NB4 (cell line): ENCODE measurements at regions not wholly inside any gene's neighbourhood (a gene's known extent, or its start where the extent isn't known, plus 50 kb on each side); places are given as distances from the start of the nearest gene placed in this dataset.

Experiments
- CTCF ChIP-seq: IDR thresholded peaks from one replicate; pipeline ENCODE4 v1.5.1; 2012; ENCODE audit warnings: low read depth, low read length
- MAX ChIP-seq: IDR thresholded peaks from 2 replicates; pipeline ENCODE4 v1.6.1; 2011; ENCODE audit warnings: low read depth, low read length
- MYC ChIP-seq: IDR thresholded peaks from 2 replicates; pipeline ENCODE4 v1.6.1; 2011; ENCODE audit warnings: low read depth, low read length
- POLR2A ChIP-seq: IDR thresholded peaks from 2 replicates; pipeline ENCODE4 v1.6.1; 2011; ENCODE audit warnings: mild to moderate bottlenecking; ENCODE audit not compliant: insufficient read length; ENCODE audit errors: extremely low read depth

- no peak for TF ChIP-seq CTCF
- TF ChIP-seq POLR2A: no peak
- TF ChIP-seq MAX: no peak
- TF ChIP-seq MYC: no peak
Measured at GRCh38 chr1:38670544-38671122, 188.9 kb downstream of the RRAGC start.
